Testis (tissue), 2 donors: ENCODE measurements at regions not wholly inside any gene's neighbourhood (a gene's known extent, or its start where the extent isn't known, plus 50 kb on each side); places are given as distances from the start of the nearest gene placed in this dataset.

Source experiments
- CTCF ChIP-seq, 3 experiments: fragments of 450-650 bp in 2 of 3; fragments of 200-600 bp in 1 of 3; sonication (generic) in 1 of 3; IDR thresholded peaks; one replicate each; pipeline ENCODE4 v1.5.1; 2016 to 2019; ENCODE audit warnings: antibody characterized with exemption in 3 of 3, mild to moderate bottlenecking in 2 of 3, moderate library complexity in 1 of 3
- POLR2A ChIP-seq: fragments of 450-650 bp; IDR thresholded peaks from one replicate; pipeline ENCODE4 v1.6.1; 2017; ENCODE audit warnings: antibody characterized with exemption, mild to moderate bottlenecking, moderate library complexity

DNA sequence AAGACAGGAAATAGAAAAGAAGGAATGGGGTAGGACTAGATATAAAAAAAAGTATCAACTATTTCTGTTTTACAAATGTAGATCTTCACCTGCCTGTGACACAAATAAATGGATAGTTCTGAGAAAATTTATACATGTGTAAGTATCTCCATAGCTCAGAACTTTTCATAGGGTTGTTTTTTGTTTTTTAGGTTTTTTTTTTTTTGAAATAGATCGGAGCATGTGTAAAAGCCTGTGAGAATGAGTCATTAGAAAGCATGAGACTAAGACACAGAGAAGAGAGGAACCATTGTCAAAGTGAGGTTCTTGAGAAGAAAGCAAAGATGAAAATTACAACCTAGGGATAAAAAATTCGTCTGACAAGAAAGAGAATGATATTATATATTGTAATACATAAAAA, 481.6 kb downstream of the PABPC4L start:
- TF ChIP-seq CTCF (IDR thresholded peaks at IDR 0.05), result no peak
- no peak for TF ChIP-seq POLR2A
